Neural progenitor cell (in vitro differentiated cells): ENCODE measurements at regions not wholly inside any gene's neighbourhood (a gene's known extent, or its start where the extent isn't known, plus 50 kb on each side); places are given as distances from the start of the nearest gene placed in this dataset.

ENCODE experiments used
- EZH2 ChIP-seq: fragments of 200-600 bp; sonication (generic); IDR thresholded peaks from 2 replicates; pipeline ENCODE4 v1.6.1; 2017; ENCODE audit warnings: antibody characterized with exemption, mild to moderate bottlenecking, moderate library complexity
- TF ChIP-seq, protein P1 (sequence below): fragments of 200-600 bp; sonication (generic); IDR thresholded peaks from 2 replicates; pipeline ENCODE4 v1.5.1; 2017; ENCODE audit warnings: antibody characterized with exemption, mild to moderate bottlenecking

GRCh38 chr2:18980104-18980785, 378.2 kb downstream of the OSR1 start:
- TF ChIP-seq, protein P1, sequence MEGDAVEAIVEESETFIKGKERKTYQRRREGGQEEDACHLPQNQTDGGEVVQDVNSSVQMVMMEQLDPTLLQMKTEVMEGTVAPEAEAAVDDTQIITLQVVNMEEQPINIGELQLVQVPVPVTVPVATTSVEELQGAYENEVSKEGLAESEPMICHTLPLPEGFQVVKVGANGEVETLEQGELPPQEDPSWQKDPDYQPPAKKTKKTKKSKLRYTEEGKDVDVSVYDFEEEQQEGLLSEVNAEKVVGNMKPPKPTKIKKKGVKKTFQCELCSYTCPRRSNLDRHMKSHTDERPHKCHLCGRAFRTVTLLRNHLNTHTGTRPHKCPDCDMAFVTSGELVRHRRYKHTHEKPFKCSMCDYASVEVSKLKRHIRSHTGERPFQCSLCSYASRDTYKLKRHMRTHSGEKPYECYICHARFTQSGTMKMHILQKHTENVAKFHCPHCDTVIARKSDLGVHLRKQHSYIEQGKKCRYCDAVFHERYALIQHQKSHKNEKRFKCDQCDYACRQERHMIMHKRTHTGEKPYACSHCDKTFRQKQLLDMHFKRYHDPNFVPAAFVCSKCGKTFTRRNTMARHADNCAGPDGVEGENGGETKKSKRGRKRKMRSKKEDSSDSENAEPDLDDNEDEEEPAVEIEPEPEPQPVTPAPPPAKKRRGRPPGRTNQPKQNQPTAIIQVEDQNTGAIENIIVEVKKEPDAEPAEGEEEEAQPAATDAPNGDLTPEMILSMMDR = no peak
- TF ChIP-seq EZH2 = no peak
